ENCODE measurements at regions not wholly inside any gene's neighbourhood (a gene's known extent, or its start where the extent isn't known, plus 50 kb on each side); places are given as distances from the start of the nearest gene placed in this dataset.

DNA sequence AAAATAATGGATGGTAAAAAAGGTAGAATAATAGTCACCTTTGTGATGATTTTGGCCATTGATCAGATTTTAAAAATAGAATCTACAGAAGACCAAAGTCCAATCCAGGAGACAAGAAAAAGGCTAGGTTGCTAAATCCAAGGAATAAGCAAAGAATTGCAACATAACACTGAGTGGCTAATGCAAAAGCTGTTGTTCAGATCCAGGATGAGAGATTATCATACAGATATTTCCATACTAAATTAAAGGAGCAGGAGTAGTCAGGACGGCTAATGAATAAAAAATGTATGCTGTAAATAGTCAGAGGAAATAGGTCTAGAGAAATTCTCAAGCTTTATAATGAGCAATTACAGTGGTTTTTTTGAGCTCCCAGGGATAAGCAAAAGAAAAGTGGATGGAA is 745.9 kb upstream of the ACVR2A start:
- Mint-ChIP-seq H3K4me1 (no peaks in the 10 kb centered on the region), H3K4me3 (no peak overlapping the region), H3K36me3 (no peaks in the 10 kb centered on the region), H3K9me3 (peaks cover 0 to 2% (median 0%) of the 10 kb centered on the region in 3 donors), H3K27me3 (no peaks in the 10 kb centered on the region), H3K27ac (no peak overlapping the region)

DNA sequence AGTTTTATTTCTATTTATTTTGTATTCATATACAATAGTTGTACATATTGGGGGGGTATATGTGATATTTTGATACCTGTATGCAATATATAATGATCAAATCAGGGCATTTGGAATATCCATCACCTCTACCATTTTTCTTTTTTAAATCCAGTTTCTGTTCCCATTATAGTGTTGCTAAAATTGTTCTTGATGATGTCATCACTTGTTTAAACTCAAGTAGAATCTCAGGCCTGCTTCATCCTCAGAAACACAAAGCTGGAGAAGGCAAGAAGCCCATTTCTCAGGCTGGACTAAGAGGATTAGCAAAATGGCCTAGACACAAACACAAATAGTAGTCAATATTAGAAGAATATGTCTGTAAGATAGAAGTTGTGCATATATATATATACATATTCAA is 747.1 kb upstream of the ACVR2A start:
- Mint-ChIP-seq H3K9me3 (peaks cover 0 to 2% (median 0%) of the 10 kb centered on the region in 3 donors), H3K4me1 (no peaks in the 10 kb centered on the region), H3K27ac (no peak overlapping the region), H3K36me3 (no peaks in the 10 kb centered on the region), H3K4me3 (no peak overlapping the region), H3K27me3 (no peaks in the 10 kb centered on the region)

- Mint-ChIP-seq H3K27ac (no peak overlapping the region), H3K36me3 (no peaks in the 10 kb centered on the region), H3K4me1 (no peaks in the 10 kb centered on the region), H3K27me3 (no peaks in the 10 kb centered on the region), H3K4me3 (no peak overlapping the region), H3K9me3 (peaks cover 0 to 2% (median 0%) of the 10 kb centered on the region in 3 donors)
Observed at GRCh38 chr2:147096671-147097070, 748.2 kb upstream of the ACVR2A start.

DNA sequence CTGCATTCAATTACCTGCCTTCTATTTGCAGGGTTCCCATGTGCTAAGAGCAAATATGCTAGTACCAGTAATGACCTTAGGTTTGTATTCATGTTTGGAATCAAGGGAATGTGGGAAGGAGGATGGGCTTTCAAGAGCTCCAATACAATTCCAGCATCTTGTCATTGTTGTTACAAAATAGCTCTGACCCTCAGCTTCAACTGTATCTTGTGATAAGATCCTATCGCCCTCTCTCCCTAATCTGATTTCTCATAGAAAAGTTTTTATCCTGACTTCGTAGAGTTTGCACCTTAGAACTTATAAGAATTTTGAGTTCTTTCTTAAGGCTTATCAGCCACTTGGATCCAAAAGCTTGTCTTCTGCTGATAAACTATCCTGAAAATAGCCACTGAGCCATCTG is 749.5 kb upstream of the ACVR2A start:
- Mint-ChIP-seq H3K27me3 (no peaks in the 10 kb centered on the region), H3K4me3 (no peak overlapping the region), H3K27ac (no peak overlapping the region), H3K36me3 (no peaks in the 10 kb centered on the region), H3K4me1 (peaks cover 0 to 4% (median 0%) of the 10 kb centered on the region in 3 donors), H3K9me3 (peaks cover 0 to 2% (median 0%) of the 10 kb centered on the region in 3 donors)

GRCh38 chr2:147094077-147094476 is 750.8 kb upstream of the ACVR2A start:
- Mint-ChIP-seq H3K9me3 (peaks cover 0 to 2% (median 0%) of the 10 kb centered on the region in 3 donors), H3K36me3 (no peaks in the 10 kb centered on the region), H3K4me1 (peaks cover 0 to 4% (median 1%) of the 10 kb centered on the region in 3 donors), H3K27ac (no peak overlapping the region), H3K4me3 (no peak overlapping the region), H3K27me3 (no peaks in the 10 kb centered on the region)

- no peak overlapping the region for H3K4me3 Mint-ChIP-seq
- peaks cover 0 to 4% (median 1%) of the 10 kb centered on the region in 3 donors for H3K4me1 Mint-ChIP-seq
- no peak overlapping the region for H3K27ac Mint-ChIP-seq
- no peaks in the 10 kb centered on the region for H3K36me3 Mint-ChIP-seq
- no peaks in the 10 kb centered on the region for H3K27me3 Mint-ChIP-seq
- H3K9me3 Mint-ChIP-seq = peaks cover 0 to 2% (median 0%) of the 10 kb centered on the region in 3 donors
Observed at GRCh38 chr2:147092266-147092665, 752.6 kb upstream of the ACVR2A start.

DNA sequence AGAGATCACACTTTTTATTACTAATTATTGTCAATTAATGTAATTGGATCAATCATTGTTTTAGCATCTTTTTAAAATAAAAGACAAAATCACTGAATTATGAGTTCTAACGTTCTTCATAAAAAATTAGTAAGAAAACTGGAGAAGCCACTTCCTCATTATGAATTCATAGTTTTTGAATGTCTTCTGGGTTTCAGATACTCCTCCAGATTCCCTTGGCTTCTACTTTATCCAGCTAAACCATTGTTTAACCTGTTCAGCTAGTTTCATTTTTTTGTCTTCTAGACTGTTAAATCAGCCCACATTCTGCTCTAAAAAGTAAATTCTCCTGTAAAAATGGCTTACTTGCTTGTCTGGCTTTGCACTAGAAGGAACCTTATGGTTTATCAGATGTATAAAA is 753.4 kb upstream of the ACVR2A start:
- Mint-ChIP-seq H3K9me3 (peaks cover 0 to 2% (median 0%) of the 10 kb centered on the region in 3 donors), H3K36me3 (no peaks in the 10 kb centered on the region), H3K4me3 (no peak overlapping the region), H3K4me1 (peaks cover 0 to 4% (median 1%) of the 10 kb centered on the region in 3 donors), H3K27ac (no peak overlapping the region), H3K27me3 (no peaks in the 10 kb centered on the region)

- Mint-ChIP-seq H3K27ac (no peak overlapping the region), H3K4me1 (peaks cover 0 to 4% (median 3%) of the 10 kb centered on the region in 3 donors), H3K27me3 (no peaks in the 10 kb centered on the region), H3K9me3 (no peaks in the 10 kb centered on the region), H3K36me3 (no peaks in the 10 kb centered on the region), H3K4me3 (no peak overlapping the region)
Observed at GRCh38 chr2:147088871-147089270, 756.0 kb upstream of the ACVR2A start.

DNA sequence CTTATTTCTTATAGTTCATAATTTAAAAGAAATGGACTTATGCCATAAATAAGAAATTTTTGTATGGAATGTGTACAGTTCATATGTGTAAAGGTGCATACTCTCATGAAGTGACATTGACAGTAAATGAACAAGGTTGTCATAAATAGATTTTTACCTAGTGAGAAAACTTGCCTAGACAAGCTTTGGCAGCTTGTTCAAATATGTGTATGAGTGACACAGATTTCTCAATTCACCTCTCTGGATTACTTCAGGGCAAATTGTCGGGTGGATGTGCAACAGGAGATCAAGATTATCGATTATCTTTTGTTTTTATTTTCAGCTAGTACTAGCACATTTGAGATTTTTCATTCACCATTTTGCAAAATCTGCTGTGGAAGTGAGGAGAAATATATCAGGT is 758.1 kb upstream of the ACVR2A start:
- Mint-ChIP-seq H3K9me3 (no peaks in the 10 kb centered on the region), H3K27me3 (no peaks in the 10 kb centered on the region), H3K36me3 (no peaks in the 10 kb centered on the region), H3K27ac (no peak overlapping the region), H3K4me1 (peaks cover 0 to 8% (median 6%) of the 10 kb centered on the region in 3 donors), H3K4me3 (no peak overlapping the region)

DNA sequence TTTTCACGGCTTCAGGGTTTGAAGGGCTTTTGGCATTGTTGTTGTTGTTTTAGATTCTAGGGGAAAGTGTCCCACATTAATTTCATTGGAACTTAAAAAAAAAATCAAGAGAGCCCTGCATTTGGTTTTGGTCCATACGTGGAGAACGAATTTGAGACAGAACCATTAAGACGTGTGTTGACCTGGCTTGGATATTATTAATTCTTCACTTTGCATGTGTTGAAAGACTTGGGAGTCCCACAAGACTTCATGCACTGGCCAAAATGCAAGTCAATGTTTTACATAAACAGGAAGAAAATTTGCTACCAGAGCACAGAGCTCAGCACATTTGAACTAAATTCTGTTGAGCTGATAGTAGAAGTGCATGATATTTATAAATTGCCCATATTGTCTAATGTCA is 761.2 kb upstream of the ACVR2A start:
- no peaks in the 10 kb centered on the region for H3K9me3 Mint-ChIP-seq
- H3K4me3 Mint-ChIP-seq = no peak overlapping the region
- H3K4me1 Mint-ChIP-seq = peaks cover 0 to 7% (median 1%) of the 10 kb centered on the region in 3 donors
- H3K36me3 Mint-ChIP-seq = no peaks in the 10 kb centered on the region
- H3K27ac Mint-ChIP-seq = no peak overlapping the region
- H3K27me3 Mint-ChIP-seq = no peaks in the 10 kb centered on the region

- Mint-ChIP-seq H3K27ac (no peak overlapping the region), H3K27me3 (no peaks in the 10 kb centered on the region), H3K4me1 (peaks cover 0 to 7% (median 1%) of the 10 kb centered on the region in 3 donors), H3K9me3 (no peaks in the 10 kb centered on the region), H3K4me3 (peak overlapping the region in 1 of 4 donors; percentile 3), H3K36me3 (no peaks in the 10 kb centered on the region)
Observed at GRCh38 chr2:147082850-147083522, 761.8 kb upstream of the ACVR2A start.

DNA sequence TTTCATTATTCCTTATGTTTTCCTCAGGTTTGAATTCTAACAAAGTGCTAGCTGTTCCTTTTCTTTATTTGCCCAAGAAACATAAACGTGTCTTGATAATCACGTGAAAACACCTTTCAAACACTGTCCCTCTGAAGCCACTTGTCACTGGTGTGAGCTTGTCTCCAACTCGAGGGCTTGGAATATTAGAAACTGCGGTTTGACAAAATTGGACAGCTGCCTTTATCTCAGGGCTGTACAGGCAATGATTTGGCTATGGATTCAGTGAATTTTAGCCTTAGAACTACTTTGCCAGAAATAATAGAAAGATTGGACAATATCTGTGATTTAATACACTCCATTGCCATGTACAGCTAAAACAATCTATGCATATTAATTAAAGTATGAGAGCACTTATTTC is 763.0 kb upstream of the ACVR2A start:
- H3K27ac Mint-ChIP-seq = no peak overlapping the region
- H3K36me3 Mint-ChIP-seq = no peaks in the 10 kb centered on the region
- H3K9me3 Mint-ChIP-seq = no peaks in the 10 kb centered on the region
- no peak overlapping the region for H3K4me3 Mint-ChIP-seq
- H3K4me1 Mint-ChIP-seq = peaks cover 0 to 7% (median 1%) of the 10 kb centered on the region in 3 donors
- peaks cover 3% of the 10 kb centered on the region for H3K27me3 Mint-ChIP-seq

DNA sequence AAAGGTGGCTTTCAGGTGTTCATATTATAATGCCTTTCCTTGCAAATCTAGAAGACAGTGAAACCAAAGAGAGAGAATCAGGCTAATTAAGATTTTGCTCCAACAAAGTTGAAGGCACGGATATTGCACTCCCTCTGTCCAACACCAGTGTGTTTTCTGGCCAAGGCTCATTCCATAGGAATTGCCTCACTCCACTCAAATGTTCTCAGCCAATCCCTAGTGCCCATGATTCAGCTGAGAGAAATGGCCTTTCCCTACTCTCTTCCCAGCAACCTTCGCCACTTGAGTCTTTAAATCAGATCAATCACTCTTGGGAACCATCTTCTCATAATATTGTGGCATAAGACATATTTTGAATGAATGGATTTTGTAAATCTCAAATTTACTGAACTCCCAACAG is 768.2 kb upstream of the ACVR2A start:
- no peaks in the 10 kb centered on the region for H3K9me3 Mint-ChIP-seq
- H3K27me3 Mint-ChIP-seq = peaks cover 7% of the 10 kb centered on the region
- H3K36me3 Mint-ChIP-seq = no peaks in the 10 kb centered on the region
- no peak overlapping the region for H3K4me3 Mint-ChIP-seq
- no peak overlapping the region for H3K27ac Mint-ChIP-seq
- no peaks in the 10 kb centered on the region for H3K4me1 Mint-ChIP-seq

DNA sequence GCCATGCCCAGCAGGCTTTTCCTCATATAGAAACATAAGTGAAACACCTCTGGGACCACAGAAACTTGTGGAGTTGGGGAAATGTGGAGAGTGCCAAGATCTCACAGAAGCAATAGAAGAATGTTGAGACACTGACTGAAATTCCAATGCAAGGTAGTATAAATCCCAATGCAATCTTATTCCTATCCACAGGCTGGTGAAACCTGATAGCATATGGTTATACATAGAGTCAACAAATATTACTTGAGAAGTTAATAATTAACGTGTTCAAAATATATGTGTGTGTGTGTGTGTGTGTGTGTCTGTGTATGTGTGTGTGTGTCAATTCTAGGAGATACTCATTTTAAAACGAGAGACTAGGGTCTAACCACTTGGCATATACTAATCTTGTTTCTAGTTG is 776.8 kb upstream of the ACVR2A start:
- Mint-ChIP-seq H3K36me3 (peaks cover 2% of the 10 kb centered on the region), H3K4me1 (no peaks in the 10 kb centered on the region), H3K9me3 (peaks cover 0 to 10% (median 4%) of the 10 kb centered on the region in 3 donors), H3K27me3 (peaks cover 6% of the 10 kb centered on the region), H3K27ac (no peak overlapping the region), H3K4me3 (no peak overlapping the region)

DNA sequence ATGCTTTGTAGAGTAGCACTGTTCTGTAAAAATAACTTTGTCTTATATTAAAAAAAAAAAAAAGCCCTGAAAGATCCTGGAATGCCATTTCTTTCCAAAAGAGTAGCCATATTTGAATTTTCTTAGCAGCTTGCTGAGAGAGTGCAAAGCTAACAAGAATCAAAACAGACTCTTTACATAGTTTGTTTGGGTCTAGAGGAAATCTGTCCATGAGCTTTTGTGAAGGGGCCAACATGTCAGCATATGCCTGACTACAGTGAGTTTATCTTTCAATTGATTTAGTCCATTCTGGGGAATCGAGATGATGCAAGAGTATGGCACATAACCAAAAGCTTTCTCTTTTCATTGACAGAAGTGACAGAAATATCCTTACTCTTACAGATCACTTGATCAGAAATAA is 777.7 kb upstream of the ACVR2A start:
- Mint-ChIP-seq H3K4me3 (no peak overlapping the region), H3K36me3 (peaks cover 2% of the 10 kb centered on the region), H3K27ac (no peak overlapping the region), H3K27me3 (peaks cover 6% of the 10 kb centered on the region), H3K4me1 (no peaks in the 10 kb centered on the region), H3K9me3 (peaks cover 0 to 10% (median 4%) of the 10 kb centered on the region in 3 donors)

DNA sequence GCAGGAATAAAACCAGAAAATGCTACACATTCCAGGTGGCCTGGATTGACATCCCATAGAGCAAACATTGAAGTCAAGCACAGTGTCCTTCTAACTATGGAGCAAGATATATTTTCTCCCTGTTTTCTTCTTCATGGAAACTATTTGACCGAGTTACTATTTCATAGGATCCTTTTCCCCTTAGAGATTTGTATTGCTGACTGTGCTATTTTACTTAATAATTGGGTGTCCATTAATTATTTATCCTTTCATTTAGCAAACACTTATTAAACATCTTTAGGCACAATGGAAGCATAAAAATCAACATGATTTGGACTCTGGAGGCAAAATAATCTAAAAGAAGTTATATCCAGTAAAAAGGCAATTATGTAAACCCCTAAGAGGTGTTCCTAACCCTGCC is 782.8 kb upstream of the ACVR2A start:
- Mint-ChIP-seq H3K9me3 (peaks cover 0 to 10% (median 4%) of the 10 kb centered on the region in 3 donors), H3K27me3 (peaks cover 1% of the 10 kb centered on the region), H3K36me3 (peaks cover 2% of the 10 kb centered on the region), H3K4me1 (no peaks in the 10 kb centered on the region), H3K27ac (no peak overlapping the region), H3K4me3 (no peak overlapping the region)
